ENCODE measurements at regions not wholly inside any gene's neighbourhood (a gene's known extent, or its start where the extent isn't known, plus 50 kb on each side); places are given as distances from the start of the nearest gene placed in this dataset.

- TF ChIP-seq CTCF (conservative IDR thresholded peaks at IDR 0.05) (no peak), EZH2 (IDR thresholded peaks at IDR 0.05; ENCODE audit: low read depth) (no peak)
Measured at GRCh38 chr15:25939122-25939521, 76.0 kb upstream of the ATP10A start.

Measured in PC-9 (cell line).